A549 (cell line): ENCODE measurements at regions not wholly inside any gene's neighbourhood (a gene's known extent, or its start where the extent isn't known, plus 50 kb on each side); places are given as distances from the start of the nearest gene placed in this dataset.

Experiments
- ATAC-seq, 2 experiments: fragments of 200-7000 bp in 1 of 2; fragments of >200 bp in 1 of 2; cut with Nextera tagmentation in 1 of 2; cut with Tn5 transposase in 1 of 2; 3 replicates each; pipeline versions ENCODE4 v1.8.0 to v1.9.1; 2018 to 2020; ENCODE audit warnings: mild to moderate bottlenecking in 1 of 2, moderate library complexity in 1 of 2
- CTCF ChIA-PET: fragments of 300-600 bp; sonication (Branson Sonifier 250); formaldehyde crosslinking; extraction: SDS; loops from one replicate; lab custom pipeline; 2021; ENCODE audit warnings: antibody characterized with exemption, inconsistent platforms; lab: Yijun Ruan, JAX
- POLR2A ChIA-PET: fragments of 350-600 bp; formaldehyde crosslinking; extraction: SDS; loops from one replicate; lab custom pipeline; 2021; ENCODE audit warnings: antibody characterized with exemption, inconsistent platforms; lab: Yijun Ruan, JAX
- DNase-seq, 2 experiments: peaks; one replicate each; pipeline versions ENCODE4 v3.0.0 to v3.0.0-alpha.2; 2011 to 2016; ENCODE audit warnings: low read depth in 1 of 2, low spot score in 1 of 2
- FAIRE-seq: peaks from 2 replicates; lab custom pipeline; 2011; peaks lifted over from hg19 to GRCh38; lab: Jason Lieb, UNC
- H3K27ac ChIP-seq, 2 experiments: fragments of >200 bp; sonication (Bioruptor Twin); formaldehyde crosslinking; 3 replicates each; pipeline ENCODE4 v1.5.1; 2016 to 2017
- H3K4me1 ChIP-seq: fragments of >200 bp; sonication (Bioruptor Twin); formaldehyde crosslinking; 3 replicates; pipeline ENCODE4 v1.6.1; 2016
- H3K4me2 ChIP-seq: fragments of >200 bp; sonication (Bioruptor Twin); formaldehyde crosslinking; 3 replicates; pipeline ENCODE4 v1.6.1; 2016
- H3K4me3 ChIP-seq: fragments of >200 bp; sonication (Bioruptor Twin); formaldehyde crosslinking; 3 replicates; pipeline ENCODE4 v1.5.1; 2016
- H3K9me3 ChIP-seq: fragments of >200 bp; sonication (Bioruptor Twin); formaldehyde crosslinking; 3 replicates; pipeline ENCODE4 v1.6.1; 2016
- CHD2 ChIP-seq: fragments of 150-350 bp; IDR thresholded peaks from 2 replicates; pipeline ENCODE4 v1.6.1; 2014; ENCODE audit warnings: low read length; ENCODE audit not compliant: partially characterized antibody
- CHD4 ChIP-seq: fragments of 200-600 bp; sonication (generic); IDR thresholded peaks from 2 replicates; pipeline ENCODE4 v1.6.1; 2016; ENCODE audit warnings: antibody characterized with exemption, mild to moderate bottlenecking, borderline replicate concordance
- CTCF ChIP-seq: fragments of >200 bp; sonication (Bioruptor Twin); formaldehyde crosslinking; IDR thresholded peaks from 3 replicates; pipeline ENCODE4 v1.5.1; 2016
- EP300 ChIP-seq, 2 experiments: fragments of >200 bp; sonication (Bioruptor Twin); formaldehyde crosslinking; IDR thresholded peaks; 2 replicates in 1 of 2; 3 replicates in 1 of 2; pipeline ENCODE4 v1.6.1; 2016 to 2017
- FOSB ChIP-seq: fragments of 250-450 bp; sonication (Bioruptor Pico); IDR thresholded peaks from 2 replicates; pipeline ENCODE4 v1.5.0; 2020; ENCODE audit warnings: mild to moderate bottlenecking, moderate library complexity
- HEYL ChIP-seq: fragments of 250-450 bp; sonication (Bioruptor Pico); IDR thresholded peaks from 2 replicates; pipeline ENCODE4 v1.8.0; 2021; ENCODE audit warnings: mild to moderate bottlenecking, moderate library complexity
- HOXB13 ChIP-seq: fragments of 250-450 bp; sonication (Bioruptor Pico); IDR thresholded peaks from 2 replicates; pipeline ENCODE4 v1.5.0; 2020; ENCODE audit warnings: low read depth, mild to moderate bottlenecking, moderate library complexity
- HOXB5 ChIP-seq: fragments of 250-450 bp; sonication (Bioruptor Pico); IDR thresholded peaks from 2 replicates; pipeline ENCODE4 v1.5.0; 2020; ENCODE audit warnings: mild to moderate bottlenecking, moderate library complexity
- JUNB ChIP-seq: fragments of >200 bp; sonication (Bioruptor Twin); formaldehyde crosslinking; IDR thresholded peaks from 2 replicates; pipeline ENCODE4 v1.6.1; 2016
- KDM1A ChIP-seq: fragments of 200-600 bp; sonication (generic); IDR thresholded peaks from 2 replicates; pipeline ENCODE4 v1.6.1; 2016; ENCODE audit warnings: low read depth, mild to moderate bottlenecking
- MAZ ChIP-seq: fragments of 150-350 bp; IDR thresholded peaks from 2 replicates; pipeline ENCODE4 v1.6.1; 2014; ENCODE audit warnings: antibody characterized with exemption, low read depth, low read length, borderline replicate concordance
- RAD21 ChIP-seq, 2 experiments: fragments of >200 bp in 1 of 2; sonication (Bioruptor Twin) in 1 of 2; formaldehyde crosslinking in 1 of 2; IDR thresholded peaks in 1 of 2; conservative IDR thresholded peaks in 1 of 2; 2 replicates in 1 of 2; 3 replicates in 1 of 2; pipeline ENCODE4 v1.6.1; 2012 to 2018; ENCODE audit warnings: inconsistent platforms in 1 of 2
- RARB ChIP-seq: fragments of 250-450 bp; sonication (Bioruptor Pico); IDR thresholded peaks from 2 replicates; pipeline ENCODE4 v1.8.0; 2021; ENCODE audit warnings: mild to moderate bottlenecking, moderate library complexity
- RCOR1 ChIP-seq: fragments of 150-350 bp; IDR thresholded peaks from 2 replicates; pipeline ENCODE4 v1.6.1; 2014; ENCODE audit warnings: antibody characterized with exemption, low read length, low read depth
- RNF2 ChIP-seq: fragments of 200-600 bp; sonication (generic); IDR thresholded peaks from 2 replicates; pipeline ENCODE4 v1.6.1; 2016; ENCODE audit warnings: low read depth, mild to moderate bottlenecking, antibody characterized with exemption, moderate library complexity, borderline replicate concordance
- SMC3 ChIP-seq: fragments of >200 bp; sonication (Bioruptor Twin); formaldehyde crosslinking; IDR thresholded peaks from 3 replicates; pipeline ENCODE4 v1.6.1; 2018; ENCODE audit warnings: inconsistent platforms
- TFCP2L1 ChIP-seq: fragments of 250-450 bp; sonication (Bioruptor Pico); IDR thresholded peaks from 2 replicates; pipeline ENCODE4 v1.5.0; 2021; ENCODE audit warnings: mild to moderate bottlenecking
- TP53 ChIP-seq: fragments of 250-450 bp; sonication (Bioruptor Pico); IDR thresholded peaks from 2 replicates; pipeline ENCODE4 v1.5.0; 2021; ENCODE audit warnings: mild to moderate bottlenecking, moderate library complexity
- ZSCAN20 ChIP-seq: fragments of 250-450 bp; sonication (Bioruptor Pico); IDR thresholded peaks from 2 replicates; pipeline ENCODE4 v1.8.0; 2022; ENCODE audit warnings: mild to moderate bottlenecking, moderate library complexity
- WGBS: methylation state at CpG from one replicate; pipeline ENCODE4 v1.1.6; 2017; ENCODE audit errors: missing lambda C conversion rate; 5-methylcytosine and 5-hydroxymethylcytosine counted together
- TF ChIP-seq, protein P1 (sequence below): fragments of 250-450 bp; sonication (Bioruptor Pico); IDR thresholded peaks from 2 replicates; pipeline ENCODE4 v1.5.0; 2021; ENCODE audit warnings: mild to moderate bottlenecking, moderate library complexity, borderline replicate concordance

DNA sequence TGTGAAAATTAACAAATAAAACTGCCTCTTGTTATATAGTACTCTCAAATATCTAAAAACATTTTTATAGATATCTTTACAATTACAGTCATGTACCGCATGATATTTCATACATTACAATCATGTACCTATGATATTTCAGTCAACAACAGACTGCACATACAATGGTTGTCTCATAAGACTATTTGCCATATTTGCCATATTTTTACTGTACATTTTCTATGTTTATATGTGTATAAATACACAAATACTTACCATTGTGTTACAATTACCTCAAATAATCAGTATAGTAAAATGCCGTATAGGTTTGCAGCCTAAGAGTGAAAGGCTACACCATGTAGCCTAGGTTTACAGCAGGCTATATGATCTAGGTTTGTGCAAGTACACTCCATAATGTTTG lies 336.0 kb upstream of the PCDH15 start (continued):
- no peak for TF ChIP-seq JUNB

- 24% methylated on average over 2 of the region's 2 CpGs for WGBS
- CTCF ChIA-PET = no interaction called here
Measured at GRCh38 chr10:55104738-55105137, 303.7 kb upstream of the PCDH15 start.

DNA sequence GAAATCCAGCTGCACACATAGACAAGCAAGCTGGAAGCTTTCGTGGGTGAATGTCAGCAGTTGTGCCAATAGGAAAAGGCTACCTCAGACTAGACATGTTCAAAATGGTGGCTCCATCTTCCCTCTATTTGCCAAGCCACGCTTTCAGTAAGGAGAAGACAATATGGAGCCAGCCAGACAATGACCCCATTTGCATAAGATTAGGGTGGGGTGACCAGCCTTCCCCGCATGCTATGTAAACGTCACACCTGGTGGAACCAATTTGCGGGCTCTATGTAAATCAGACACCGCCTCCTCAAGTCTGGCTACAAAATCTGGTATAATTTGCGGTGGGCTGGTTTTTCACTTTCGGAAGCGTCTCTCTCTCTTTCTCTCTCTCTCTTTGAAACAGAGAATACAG lies 297.4 kb upstream of the PCDH15 start:
- POLR2A ChIA-PET = no interaction called here
- no peak overlapping the region for H3K4me2 ChIP-seq
- CTCF ChIA-PET = no interaction called here
- H3K27ac ChIP-seq = no peak overlapping the region
- ATAC-seq (no peak), DNase-seq (no peak)
- 36% methylated on average over 9 of the region's 9 CpGs for WGBS
- H3K4me1 ChIP-seq = no peaks in the 10 kb centered on the region
- TF ChIP-seq MAZ (no peak), RCOR1 (no peak), SMC3 (no peak), ZSCAN20 (CRISPR knock-in tag) (no peak), FOSB (no peak), HOXB5 (CRISPR knock-in tag) (no peak), RAD21 (conservative IDR thresholded peaks at IDR 0.05 in 1 of 2, IDR thresholded peaks at IDR 0.05 in 1 of 2) (no peak)
- TF ChIP-seq, all 56 proteins: peak for 0
- Histone ChIP-seq H3K4me3 (no peak overlapping the region), H3K9me3 (no peaks in the 10 kb centered on the region)
- no peak for FAIRE-seq

More at GRCh38 chr10:55104738-55105137, 303.7 kb upstream of the PCDH15 start:
- Histone ChIP-seq H3K4me1 (no peaks in the 10 kb centered on the region), H3K27ac (no peak overlapping the region), H3K4me2 (no peak overlapping the region), H3K4me3 (no peak overlapping the region), H3K9me3 (no peaks in the 10 kb centered on the region)
- DNase-seq = no peak
- POLR2A ChIA-PET = no interaction called here
- no peak for ATAC-seq
- TF ChIP-seq HOXB5 (CRISPR knock-in tag) (no peak), RNF2 (no peak), EP300 (IDR thresholded peaks at IDR 0.05) (no peak), CHD4 (no peak), CTCF (no peak), RARB (no peak), TFCP2L1 (no peak), KDM1A (no peak), HEYL (CRISPR knock-in tag) (no peak), JUNB (no peak), ZSCAN20 (CRISPR knock-in tag) (no peak), FOSB (no peak), CHD2 (no peak), HOXB13 (CRISPR knock-in tag) (no peak), TP53 (no peak)
- TF ChIP-seq, protein P1, sequence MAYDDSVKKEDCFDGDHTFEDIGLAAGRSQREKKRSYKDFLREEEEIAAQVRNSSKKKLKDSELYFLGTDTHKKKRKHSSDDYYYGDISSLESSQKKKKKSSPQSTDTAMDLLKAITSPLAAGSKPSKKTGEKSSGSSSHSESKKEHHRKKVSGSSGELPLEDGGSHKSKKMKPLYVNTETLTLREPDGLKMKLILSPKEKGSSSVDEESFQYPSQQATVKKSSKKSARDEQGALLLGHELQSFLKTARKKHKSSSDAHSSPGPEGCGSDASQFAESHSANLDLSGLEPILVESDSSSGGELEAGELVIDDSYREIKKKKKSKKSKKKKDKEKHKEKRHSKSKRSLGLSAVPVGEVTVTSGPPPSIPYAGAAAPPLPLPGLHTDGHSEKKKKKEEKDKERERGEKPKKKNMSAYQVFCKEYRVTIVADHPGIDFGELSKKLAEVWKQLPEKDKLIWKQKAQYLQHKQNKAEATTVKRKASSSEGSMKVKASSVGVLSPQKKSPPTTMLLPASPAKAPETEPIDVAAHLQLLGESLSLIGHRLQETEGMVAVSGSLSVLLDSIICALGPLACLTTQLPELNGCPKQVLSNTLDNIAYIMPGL (CRISPR knock-in tag) = no peak
- FAIRE-seq = no peak
